WTC11 (cell line): ENCODE measurements at regions not wholly inside any gene's neighbourhood (a gene's known extent, or its start where the extent isn't known, plus 50 kb on each side); places are given as distances from the start of the nearest gene placed in this dataset.

Experiments used
- CTCF ChIP-seq: fragments of 200-600 bp; IDR thresholded peaks from 2 replicates; pipeline ENCODE4 v1.8.0; 2022; ENCODE audit warnings: antibody characterized with exemption
- SMAD3 ChIP-seq: sonication (generic); formaldehyde crosslinking; IDR thresholded peaks from 2 replicates; pipeline ENCODE4 v1.8.0; 2022; ENCODE audit warnings: missing genetic modification reagents, mild to moderate bottlenecking, borderline replicate concordance

- TF ChIP-seq SMAD3 (CRISPR knock-in tag) (no peak), CTCF (no peak)
These were observed 211.2 kb upstream of the GPR26 start for GRCh38 chr10:123454987-123455386.
